Endothelial cell of umbilical vein (primary cell): ENCODE measurements at regions not wholly inside any gene's neighbourhood (a gene's known extent, or its start where the extent isn't known, plus 50 kb on each side); places are given as distances from the start of the nearest gene placed in this dataset.

Experiments used
- BruUV-seq: library from RNA; stranded (reverse); fragments of 400-500 nt; replicated peaks from 2 replicates; lab custom pipeline; 2021; lab: Mats Ljungman, UMichigan
- CTCF ChIA-PET: fragments of 300-600, 350-600 bp; sonication (Branson Sonifier 250); formaldehyde crosslinking; loops from one replicate; lab custom pipeline; 2021; ENCODE audit warnings: antibody characterized with exemption, inconsistent platforms; lab: Charles Lee
- POLR2A ChIA-PET: fragments of 300-600, 350-600 bp; sonication (Branson Sonifier 250); formaldehyde crosslinking; loops from one replicate; lab custom pipeline; 2021; ENCODE audit warnings: antibody characterized with exemption, inconsistent platforms; lab: Charles Lee
- DNase-seq: peaks from one replicate; pipeline ENCODE4 v3.0.0-alpha.2; 2011; ENCODE audit warnings: low read depth, low spot score
- FAIRE-seq: peaks from 2 replicates; lab custom pipeline; 2011; peaks lifted over from hg19 to GRCh38; lab: Jason Lieb, UNC
- H2AFZ ChIP-seq: 2 replicates; pipeline ENCODE4 v1.6.0; 2012; ENCODE audit warnings: low read depth, low read length, control low read depth, inconsistent platforms
- H3K27ac ChIP-seq: 2 replicates; pipeline ENCODE4 v1.5.1; 2011; ENCODE audit warnings: low read depth, mild to moderate bottlenecking, control low read depth, low read length, moderate library complexity; ENCODE audit not compliant: insufficient read depth
- H3K27me3 ChIP-seq, 2 experiments: 2 replicates each; pipeline versions ENCODE4 v1.6.0 to v1.6.1; 2011; ENCODE audit warnings: low read length in 2 of 2, mixed read lengths in 1 of 2; ENCODE audit not compliant: control insufficient read depth in 2 of 2, insufficient read depth in 2 of 2
- H3K36me3 ChIP-seq, 2 experiments: 2 replicates in 1 of 2; 3 replicates in 1 of 2; pipeline ENCODE4 v1.5.1; 2011; ENCODE audit warnings: low read length in 2 of 2, mild to moderate bottlenecking in 1 of 2, moderate library complexity in 1 of 2; ENCODE audit not compliant: control insufficient read depth in 2 of 2, insufficient read depth in 2 of 2; ENCODE audit errors: extremely low read depth in 1 of 2
- H3K4me1 ChIP-seq: 3 replicates; pipeline ENCODE4 v1.5.1; 2011; ENCODE audit warnings: mild to moderate bottlenecking, low read length; ENCODE audit not compliant: control insufficient read depth, insufficient read depth; ENCODE audit errors: extremely low read depth
- H3K4me2 ChIP-seq: 2 replicates; pipeline ENCODE4 v1.6.1; 2011; ENCODE audit warnings: low read length, control low read depth, mixed read lengths; ENCODE audit not compliant: insufficient read depth
- H3K4me3 ChIP-seq, 3 experiments: fragments of 200-600 bp in 1 of 3; sonication (generic), shearing (Covaris generic) in 1 of 3; replicated peaks in 1 of 3; 2 replicates each; pipeline ENCODE4 v1.5.1; 2011 to 2016; ENCODE audit warnings: control low read depth in 3 of 3, low read length in 3 of 3, mild to moderate bottlenecking in 2 of 3, inconsistent platforms in 1 of 3, low read depth in 1 of 3, moderate library complexity in 1 of 3; ENCODE audit not compliant: insufficient read depth in 1 of 3
- H3K79me2 ChIP-seq: 2 replicates; pipeline ENCODE4 v1.6.0; 2012; ENCODE audit warnings: low read length, inconsistent platforms; ENCODE audit not compliant: control insufficient read depth, insufficient read depth
- H3K9ac ChIP-seq: replicated peaks from 2 replicates; pipeline ENCODE3; 2011; ENCODE audit warnings: low read length, control low read depth; ENCODE audit not compliant: insufficient read depth; ENCODE audit errors: extremely low read depth
- H3K9me1 ChIP-seq: replicated peaks from 3 replicates; pipeline ENCODE4 v1.6.0; 2011; ENCODE audit warnings: mild to moderate bottlenecking, low read length; ENCODE audit not compliant: control insufficient read depth, insufficient read depth; ENCODE audit errors: extremely low read depth
- H3K9me3 ChIP-seq: replicated peaks from 2 replicates; pipeline ENCODE4 v1.5.1; 2012; ENCODE audit warnings: low read length, inconsistent platforms; ENCODE audit not compliant: control insufficient read depth, insufficient read depth
- H4K20me1 ChIP-seq: replicated peaks from 2 replicates; pipeline ENCODE3; 2011; ENCODE audit warnings: mild to moderate bottlenecking, low read length; ENCODE audit not compliant: control insufficient read depth, insufficient read depth; ENCODE audit errors: extremely low read depth
- FOS ChIP-seq: IDR thresholded peaks from 2 replicates; pipeline ENCODE4 v1.6.1; 2011; ENCODE audit warnings: mild to moderate bottlenecking, low read length, moderate library complexity, borderline replicate concordance; ENCODE audit not compliant: insufficient read depth
- GATA2 ChIP-seq: IDR thresholded peaks from 2 replicates; pipeline ENCODE4 v1.7.0; 2011; ENCODE audit warnings: low read depth, mild to moderate bottlenecking, moderate library complexity, mixed read lengths, low read length; ENCODE audit not compliant: insufficient read length, insufficient read depth
- JUN ChIP-seq: IDR thresholded peaks from 2 replicates; pipeline ENCODE4 v1.6.1; 2011; ENCODE audit warnings: borderline replicate concordance, low read depth; ENCODE audit not compliant: insufficient read length, insufficient read depth
- MYC ChIP-seq: IDR thresholded peaks from one replicate; pipeline ENCODE4 v1.6.1; 2011; ENCODE audit warnings: mild to moderate bottlenecking, low read depth, low read length
- POLR2A ChIP-seq: IDR thresholded peaks from 2 replicates; pipeline ENCODE4 v1.6.1; 2012; ENCODE audit warnings: low read depth, mild to moderate bottlenecking, control low read depth, low read length
- POLR2AphosphoS5 ChIP-seq: IDR thresholded peaks from 2 replicates; pipeline ENCODE4 v1.6.1; 2012; ENCODE audit warnings: low read depth, mild to moderate bottlenecking, control low read depth, low read length, moderate library complexity; ENCODE audit not compliant: insufficient read depth
- dilution Hi-C: fragments of 300-500 bp; cut with MboI; formaldehyde crosslinking; loops from one replicate; pipeline ENCODE4 v1.15.0; 2019; ENCODE audit warnings: low sequenced_read_pairs; ENCODE audit not compliant: extremely low pct_ligation_motif_present
- intact Hi-C: fragments of 100-400 bp; cut with micrococcal nuclease; formaldehyde crosslinking; loops from one replicate; pipeline ENCODE4 v1.10.0; 2022
- TF ChIP-seq, protein P1 (sequence below), 2 donors: IDR thresholded peaks; 1 replicate in 1 of 2; 2 replicates in 1 of 2; pipeline ENCODE4 v1.5.1; 2011; ENCODE audit warnings: low read length in 2 of 2, mild to moderate bottlenecking in 2 of 2, moderate library complexity in 2 of 2, control low read depth in 1 of 2, inconsistent platforms in 1 of 2, low read depth in 1 of 2; ENCODE audit not compliant: insufficient read depth in 1 of 2; ENCODE audit errors: extremely low read depth in 1 of 2

DNA sequence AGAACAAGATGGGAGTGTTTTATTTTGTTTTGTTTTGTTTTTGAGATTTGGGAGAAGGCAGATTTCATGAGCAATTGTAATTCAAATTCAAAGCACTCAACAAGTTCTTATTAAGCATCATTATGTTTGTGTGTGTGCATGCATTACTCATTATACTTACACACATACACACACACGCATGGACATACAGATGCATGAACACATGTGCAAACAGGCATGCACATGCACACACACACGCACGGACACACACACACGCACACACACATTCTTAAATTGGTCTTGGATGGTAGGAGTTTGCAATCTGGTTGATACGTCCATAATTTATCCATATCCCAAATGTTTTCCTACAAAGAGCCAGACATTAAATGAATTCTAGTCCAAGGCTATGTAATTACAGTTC, 702.8 kb downstream of the INHBA start:
- FAIRE-seq (no peak), DNase-seq (no peak)
- Histone ChIP-seq H3K27me3 (no peaks in the 10 kb centered on the region), H3K36me3 (no peaks in the 10 kb centered on the region), H3K4me3 (no peak overlapping the region), H3K79me2 (no peaks in the 10 kb centered on the region), H4K20me1 (no peaks in the 10 kb centered on the region), H3K4me1 (no peaks in the 10 kb centered on the region), H3K27ac (no peak overlapping the region), H3K9ac (no peak overlapping the region), H2AFZ (no peak overlapping the region), H3K9me1 (no peaks in the 10 kb centered on the region), H3K4me2 (no peak overlapping the region), H3K9me3 (no peaks in the 10 kb centered on the region)
- CTCF ChIA-PET = interaction anchor here (5.8 kb wide), 1 partner anchor 704 kb away, joined by 87 read pairs; the partner anchor contains the start of gene INHBA
- no TSS peak for BruUV-seq
- TF ChIP-seq JUN = no peak
- TF ChIP-seq, protein P1, sequence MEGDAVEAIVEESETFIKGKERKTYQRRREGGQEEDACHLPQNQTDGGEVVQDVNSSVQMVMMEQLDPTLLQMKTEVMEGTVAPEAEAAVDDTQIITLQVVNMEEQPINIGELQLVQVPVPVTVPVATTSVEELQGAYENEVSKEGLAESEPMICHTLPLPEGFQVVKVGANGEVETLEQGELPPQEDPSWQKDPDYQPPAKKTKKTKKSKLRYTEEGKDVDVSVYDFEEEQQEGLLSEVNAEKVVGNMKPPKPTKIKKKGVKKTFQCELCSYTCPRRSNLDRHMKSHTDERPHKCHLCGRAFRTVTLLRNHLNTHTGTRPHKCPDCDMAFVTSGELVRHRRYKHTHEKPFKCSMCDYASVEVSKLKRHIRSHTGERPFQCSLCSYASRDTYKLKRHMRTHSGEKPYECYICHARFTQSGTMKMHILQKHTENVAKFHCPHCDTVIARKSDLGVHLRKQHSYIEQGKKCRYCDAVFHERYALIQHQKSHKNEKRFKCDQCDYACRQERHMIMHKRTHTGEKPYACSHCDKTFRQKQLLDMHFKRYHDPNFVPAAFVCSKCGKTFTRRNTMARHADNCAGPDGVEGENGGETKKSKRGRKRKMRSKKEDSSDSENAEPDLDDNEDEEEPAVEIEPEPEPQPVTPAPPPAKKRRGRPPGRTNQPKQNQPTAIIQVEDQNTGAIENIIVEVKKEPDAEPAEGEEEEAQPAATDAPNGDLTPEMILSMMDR (IDR thresholded peaks at IDR 0.05; ENCODE audit: extremely low read depth in 1 of 2, insufficient read depth in 1 of 2, low read depth in 1 of 2, low read length in 2 of 2) = no peak
- TF ChIP-seq POLR2A = no peak
- no peak for TF ChIP-seq FOS
- TF ChIP-seq MYC = no peak
- TF ChIP-seq GATA2 = no peak
- TF ChIP-seq POLR2AphosphoS5 = no peak
- dilution Hi-C loops = no loop called here
- POLR2A ChIA-PET = no interaction called here
- intact Hi-C loops = loop anchor here (5.0 to 10.0 kb wide), 3 partner anchors 325 to 768 kb away; no protein-coding TSS in a partner anchor
